ENCODE measurements at regions not wholly inside any gene's neighbourhood (a gene's known extent, or its start where the extent isn't known, plus 50 kb on each side); places are given as distances from the start of the nearest gene placed in this dataset.
A peak's percentile ranks its signal among the peaks of the same experiment; 100 is the strongest.

DNA sequence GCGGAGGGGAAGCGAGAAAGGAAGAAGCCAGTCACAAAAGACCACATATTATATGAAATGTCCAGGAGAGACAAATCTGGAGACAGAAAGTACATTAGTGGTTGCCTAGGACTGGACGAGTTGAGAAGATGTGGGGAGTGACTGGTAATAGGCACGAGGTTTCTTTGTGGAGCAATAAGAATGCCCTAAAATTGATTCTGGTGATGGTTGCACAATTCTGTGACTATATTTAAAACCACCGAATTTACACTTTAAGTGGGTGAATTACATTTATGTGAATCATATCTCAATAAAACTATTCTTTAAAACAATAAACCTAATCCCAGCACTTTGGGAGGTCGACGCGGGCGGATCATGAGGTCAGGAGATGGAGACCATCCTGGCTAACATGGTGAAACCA is 63.1 kb downstream of the ZNF281 start:
- no peaks in the 10 kb centered on the region for H3K27me3 Mint-ChIP-seq (ENCODE audit: unreplicated experiment)
- DNase-seq, result no peak
- CTCF ChIA-PET, result no interaction called here
- H3K36me3 Mint-ChIP-seq (ENCODE audit: insufficient read depth, unreplicated experiment), result no peaks in the 10 kb centered on the region
- H3K4me1 Mint-ChIP-seq (ENCODE audit: low read depth, unreplicated experiment), result peaks cover 30% of the 10 kb centered on the region
- BruUV-seq (replicated peaks), result no TSS peak
- intact Hi-C loops (cut with micrococcal nuclease; ENCODE audit: unreplicated experiment), result no loop called here
- H3K27ac Mint-ChIP-seq (ENCODE audit: unreplicated experiment), result no peak overlapping the region
- TF ChIP-seq, protein P1, sequence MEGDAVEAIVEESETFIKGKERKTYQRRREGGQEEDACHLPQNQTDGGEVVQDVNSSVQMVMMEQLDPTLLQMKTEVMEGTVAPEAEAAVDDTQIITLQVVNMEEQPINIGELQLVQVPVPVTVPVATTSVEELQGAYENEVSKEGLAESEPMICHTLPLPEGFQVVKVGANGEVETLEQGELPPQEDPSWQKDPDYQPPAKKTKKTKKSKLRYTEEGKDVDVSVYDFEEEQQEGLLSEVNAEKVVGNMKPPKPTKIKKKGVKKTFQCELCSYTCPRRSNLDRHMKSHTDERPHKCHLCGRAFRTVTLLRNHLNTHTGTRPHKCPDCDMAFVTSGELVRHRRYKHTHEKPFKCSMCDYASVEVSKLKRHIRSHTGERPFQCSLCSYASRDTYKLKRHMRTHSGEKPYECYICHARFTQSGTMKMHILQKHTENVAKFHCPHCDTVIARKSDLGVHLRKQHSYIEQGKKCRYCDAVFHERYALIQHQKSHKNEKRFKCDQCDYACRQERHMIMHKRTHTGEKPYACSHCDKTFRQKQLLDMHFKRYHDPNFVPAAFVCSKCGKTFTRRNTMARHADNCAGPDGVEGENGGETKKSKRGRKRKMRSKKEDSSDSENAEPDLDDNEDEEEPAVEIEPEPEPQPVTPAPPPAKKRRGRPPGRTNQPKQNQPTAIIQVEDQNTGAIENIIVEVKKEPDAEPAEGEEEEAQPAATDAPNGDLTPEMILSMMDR (IDR thresholded peaks at IDR 0.05; ENCODE audit: unreplicated experiment), result no peak
- H3K9me3 Mint-ChIP-seq (ENCODE audit: low read depth, unreplicated experiment), result peaks cover 2% of the 10 kb centered on the region
- no peak overlapping the region for H3K4me3 Mint-ChIP-seq (ENCODE audit: low read depth, unreplicated experiment)

DNA sequence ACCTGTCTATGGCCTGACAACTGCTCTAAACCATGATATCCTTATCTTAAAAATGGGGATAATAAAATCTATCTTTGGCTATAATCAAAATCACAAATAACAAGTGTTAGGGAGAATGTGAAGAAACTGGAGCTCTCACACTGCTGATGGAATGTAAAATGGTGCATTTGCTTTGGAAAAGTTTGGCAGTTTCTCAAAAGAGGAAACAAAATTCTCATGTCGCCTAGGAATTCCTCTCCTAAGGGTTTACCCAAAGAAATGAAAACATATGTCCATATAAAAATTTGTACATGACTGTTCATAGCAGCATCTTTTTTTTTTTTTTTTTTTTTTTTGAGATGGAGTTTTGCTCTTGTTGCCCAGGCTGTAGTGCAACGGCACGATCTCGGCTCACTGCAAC is 64.3 kb downstream of the ZNF281 start:
- DNase-seq, result no peak
- intact Hi-C loops (cut with micrococcal nuclease; ENCODE audit: unreplicated experiment), result no loop called here
- H3K9me3 Mint-ChIP-seq (ENCODE audit: low read depth, unreplicated experiment), result peaks cover 2% of the 10 kb centered on the region
- no TSS peak for BruUV-seq (replicated peaks)
- TF ChIP-seq, protein P1 (IDR thresholded peaks at IDR 0.05; ENCODE audit: unreplicated experiment), result no peak
- no peaks in the 10 kb centered on the region for H3K27me3 Mint-ChIP-seq (ENCODE audit: unreplicated experiment)
- peaks cover 31% of the 10 kb centered on the region for H3K4me1 Mint-ChIP-seq (ENCODE audit: low read depth, unreplicated experiment)
- CTCF ChIA-PET, result interaction anchor here (0.6 to 0.7 kb wide), 2 partner anchors 16 to 188 kb away, joined by 3 to 4 read pairs; no protein-coding TSS in a partner anchor
- H3K36me3 Mint-ChIP-seq (ENCODE audit: insufficient read depth, unreplicated experiment), result no peaks in the 10 kb centered on the region
- H3K4me3 Mint-ChIP-seq (ENCODE audit: low read depth, unreplicated experiment), result no peak overlapping the region
- H3K27ac Mint-ChIP-seq (ENCODE audit: unreplicated experiment), result no peak overlapping the region

DNA sequence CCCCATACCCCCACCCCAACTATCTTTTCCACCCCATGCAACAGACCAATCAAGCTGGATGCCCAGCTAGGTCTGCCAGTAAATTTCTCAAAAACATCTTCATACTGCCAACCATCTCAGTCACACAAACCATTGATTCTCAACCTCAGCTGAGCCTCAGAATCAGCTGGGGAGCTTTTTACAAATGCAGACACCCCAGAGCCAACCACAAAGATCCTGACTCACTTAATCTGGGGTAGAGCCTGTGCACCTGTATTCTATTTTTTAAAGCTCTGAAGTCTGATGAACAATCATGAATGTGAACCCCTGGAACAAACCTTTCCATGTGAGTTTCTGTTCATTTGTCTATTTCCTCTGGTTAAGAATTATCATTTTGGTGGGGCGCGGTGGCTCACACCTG is 66.0 kb downstream of the ZNF281 start:
- no peak overlapping the region for H3K27ac Mint-ChIP-seq (ENCODE audit: unreplicated experiment)
- CTCF ChIA-PET, result interaction anchor here (0.6 to 1.6 kb wide), 7 partner anchors 9 to 1424 kb away, joined by 3 to 4 read pairs (median 4); no protein-coding TSS in a partner anchor

DNA sequence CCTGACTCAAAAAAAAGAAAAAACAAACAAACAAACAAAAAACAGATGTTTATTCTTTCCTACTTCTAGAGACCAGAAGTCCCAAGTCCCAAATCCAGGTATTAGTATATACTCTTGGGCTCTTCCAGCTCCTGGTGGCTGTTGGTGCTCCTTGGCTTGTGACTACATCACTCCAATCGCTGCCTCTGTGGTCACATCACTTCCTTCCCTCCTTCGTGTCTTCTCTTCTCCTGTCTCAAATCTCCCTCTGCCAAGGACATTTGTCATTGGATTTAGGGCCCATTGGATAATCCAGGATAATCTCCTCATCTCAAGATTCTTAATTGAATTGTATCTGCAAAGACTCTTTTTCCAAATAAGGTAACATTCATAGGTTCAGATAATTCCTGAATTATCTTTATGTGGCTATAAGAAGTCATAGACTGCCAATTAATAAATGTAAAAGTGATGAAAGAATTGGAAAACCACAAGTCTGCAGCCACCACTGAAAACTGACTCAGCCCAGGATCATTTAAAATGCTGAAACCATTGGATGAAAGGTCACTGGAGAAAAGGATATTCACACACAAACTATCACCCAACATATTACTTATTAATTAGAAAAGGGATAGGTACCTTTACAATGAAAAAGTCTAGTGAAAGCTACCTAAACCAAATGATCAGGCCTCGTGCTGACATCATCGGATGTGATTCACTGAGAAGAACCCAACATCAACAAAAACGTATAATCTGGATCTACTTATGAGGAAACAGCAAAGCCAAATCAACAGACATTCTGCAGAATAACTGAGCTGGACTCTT is 67.1 kb downstream of the ZNF281 start:
- DNase-seq, result peak; percentile 12
- Mint-ChIP-seq H3K9me3 (ENCODE audit: low read depth, unreplicated experiment) (peaks cover 2% of the 10 kb centered on the region), H3K27ac (ENCODE audit: unreplicated experiment) (peak overlapping the region; percentile 95), H3K36me3 (ENCODE audit: insufficient read depth, unreplicated experiment) (no peaks in the 10 kb centered on the region), H3K4me1 (ENCODE audit: low read depth, unreplicated experiment) (peaks cover 35% of the 10 kb centered on the region), H3K27me3 (ENCODE audit: unreplicated experiment) (no peaks in the 10 kb centered on the region), H3K4me3 (ENCODE audit: low read depth, unreplicated experiment) (no peak overlapping the region)
- TF ChIP-seq, protein P1 (IDR thresholded peaks at IDR 0.05; ENCODE audit: unreplicated experiment), result no peak
- no TSS peak for BruUV-seq (replicated peaks)
- CTCF ChIA-PET, result interaction anchor here (0.5 to 1.6 kb wide), 9 partner anchors 12 to 146 kb away, joined by 3 to 6 read pairs (median 3); no protein-coding TSS in a partner anchor
- intact Hi-C loops (cut with micrococcal nuclease; ENCODE audit: unreplicated experiment), result no loop called here

More for the DNA sequence above, 66.0 kb downstream of the ZNF281 start:
- Mint-ChIP-seq H3K9me3 (ENCODE audit: low read depth, unreplicated experiment) (peaks cover 2% of the 10 kb centered on the region), H3K4me1 (ENCODE audit: low read depth, unreplicated experiment) (peaks cover 31% of the 10 kb centered on the region), H3K36me3 (ENCODE audit: insufficient read depth, unreplicated experiment) (no peaks in the 10 kb centered on the region), H3K27me3 (ENCODE audit: unreplicated experiment) (no peaks in the 10 kb centered on the region), H3K4me3 (ENCODE audit: low read depth, unreplicated experiment) (no peak overlapping the region)
- BruUV-seq (replicated peaks), result no TSS peak
- TF ChIP-seq, protein P1 (IDR thresholded peaks at IDR 0.05; ENCODE audit: unreplicated experiment), result no peak
- intact Hi-C loops (cut with micrococcal nuclease; ENCODE audit: unreplicated experiment), result no loop called here
- DNase-seq, result no peak

Measured in Calu3 (cell line).